ENCODE measurements at regions not wholly inside any gene's neighbourhood (a gene's known extent, or its start where the extent isn't known, plus 50 kb on each side); places are given as distances from the start of the nearest gene placed in this dataset.

- 77 to 80% methylated on average over 9 of the region's 9 CpGs for WGBS, 2 donors
- DNase-seq: no peak
- Histone ChIP-seq H3K36me3 (no peaks in the 10 kb centered on the region), H3K27ac (no peak overlapping the region), H3K27me3 (peaks cover 0 to 8% (median 0%) of the 10 kb centered on the region in 3 donors), H3K4me1 (no peaks in the 10 kb centered on the region), H3K9me3 (no peaks in the 10 kb centered on the region), H3K4me3 (no peak overlapping the region)
- no peak for TF ChIP-seq EP300 (IDR thresholded peaks at IDR 0.05)
- TF ChIP-seq POLR2AphosphoS5 (IDR thresholded peaks at IDR 0.05): no peak
- no peak for TF ChIP-seq POLR2A (IDR thresholded peaks at IDR 0.05)
- TF ChIP-seq CTCF (IDR thresholded peaks at IDR 0.05): no peak
- intact Hi-C loops (cut with DNase I): no loop called here
Measured at GRCh38 chr11:115080923-115081680, 402.8 kb downstream of the NXPE2 start.

- H3K27me3 ChIP-seq: peaks cover 0 to 10% (median 0%) of the 10 kb centered on the region in 3 donors
- H3K9me3 ChIP-seq: no peaks in the 10 kb centered on the region
- no peak for DNase-seq
- H3K4me1 ChIP-seq: no peaks in the 10 kb centered on the region
- 40 to 80% methylated on average over 2 of the region's 2 CpGs for WGBS, 2 donors
- intact Hi-C loops (cut with DNase I): no loop called here
- no peaks in the 10 kb centered on the region for H3K36me3 ChIP-seq
- no peak for TF ChIP-seq POLR2AphosphoS5 (IDR thresholded peaks at IDR 0.05)
- no peak for TF ChIP-seq CTCF (IDR thresholded peaks at IDR 0.05)
- TF ChIP-seq EP300 (IDR thresholded peaks at IDR 0.05): no peak
- TF ChIP-seq POLR2A (IDR thresholded peaks at IDR 0.05): no peak
- no peak overlapping the region for H3K27ac ChIP-seq
- no peak overlapping the region for H3K4me3 ChIP-seq
Measured at GRCh38 chr11:115081972-115082371, 403.6 kb downstream of the NXPE2 start.

- 63% methylated on average over 13 of the region's 13 CpGs for WGBS, 2 donors
- H3K4me1 ChIP-seq: no peaks in the 10 kb centered on the region
- TF ChIP-seq EP300 (IDR thresholded peaks at IDR 0.05) (no peak), CTCF (IDR thresholded peaks at IDR 0.05) (no peak), POLR2AphosphoS5 (IDR thresholded peaks at IDR 0.05) (no peak)
- H3K27me3 ChIP-seq: peaks cover 0 to 10% (median 0%) of the 10 kb centered on the region in 3 donors
- H3K27ac ChIP-seq: no peak overlapping the region
- intact Hi-C loops (cut with DNase I): no loop called here
- no peaks in the 10 kb centered on the region for H3K36me3 ChIP-seq
- no peak for DNase-seq
- H3K9me3 ChIP-seq: no peaks in the 10 kb centered on the region
- H3K4me3 ChIP-seq: no peak overlapping the region
Measured at GRCh38 chr11:115083144-115083806, 404.9 kb downstream of the NXPE2 start.

GRCh38 chr11:115084231-115084630, 405.9 kb downstream of the NXPE2 start:
- peaks cover 0 to 10% (median 0%) of the 10 kb centered on the region in 3 donors for H3K27me3 ChIP-seq
- H3K4me3 ChIP-seq: no peak overlapping the region
- intact Hi-C loops (cut with DNase I): no loop called here
- H3K27ac ChIP-seq: no peak overlapping the region
- WGBS, 2 donors: 73 to 81% methylated on average over 4 of the region's 4 CpGs
- no peaks in the 10 kb centered on the region for H3K36me3 ChIP-seq
- no peaks in the 10 kb centered on the region for H3K4me1 ChIP-seq
- no peak for TF ChIP-seq EP300 (IDR thresholded peaks at IDR 0.05)
- no peak for TF ChIP-seq CTCF (IDR thresholded peaks at IDR 0.05)
- no peak for TF ChIP-seq POLR2AphosphoS5 (IDR thresholded peaks at IDR 0.05)
- no peak for TF ChIP-seq POLR2A (IDR thresholded peaks at IDR 0.05)
- no peak for DNase-seq
- H3K9me3 ChIP-seq: no peaks in the 10 kb centered on the region
